ENCODE measurements at regions not wholly inside any gene's neighbourhood (a gene's known extent, or its start where the extent isn't known, plus 50 kb on each side); places are given as distances from the start of the nearest gene placed in this dataset.
"Not testable (repeated sequence)": the region's sequence is repeated elsewhere in the genome, so short reads cannot be mapped to it uniquely, and the experiment has no call there.

GRCh38 chr16:10275214-10275996 is 93.2 kb upstream of the GRIN2A start:
- DNase-seq = peak in 1 of 5 experiments; percentile 72

- no peak for DNase-seq
These were observed 95.4 kb upstream of the GRIN2A start for GRCh38 chr16:10277597-10277996.

- DNase-seq = no peak
These were observed 98.3 kb upstream of the GRIN2A start for GRCh38 chr16:10280262-10281170.

- DNase-seq = no peak
These were observed 100.1 kb upstream of the GRIN2A start for GRCh38 chr16:10282367-10282766.

- DNase-seq = not testable (repeated sequence)
These were observed 101.0 kb upstream of the GRIN2A start for GRCh38 chr16:10283246-10283645.

- DNase-seq = not testable (repeated sequence)
These were observed 95.3 kb upstream of the ATF7IP2 start for GRCh38 chr16:10290467-10291105.

GRCh38 chr16:10292197-10292596 is 93.7 kb upstream of the ATF7IP2 start:
- DNase-seq = not testable (repeated sequence)

- DNase-seq = not testable (repeated sequence)
These were observed 92.9 kb upstream of the ATF7IP2 start for GRCh38 chr16:10292976-10293375.

GRCh38 chr16:10294153-10294552 is 91.7 kb upstream of the ATF7IP2 start:
- DNase-seq = not testable (repeated sequence)

GRCh38 chr16:10296956-10297340 is 88.9 kb upstream of the ATF7IP2 start:
- no peak for DNase-seq

- DNase-seq = no peak
These were observed 88.4 kb upstream of the ATF7IP2 start for GRCh38 chr16:10297341-10298006.

- no peak for DNase-seq
These were observed 85.0 kb upstream of the ATF7IP2 start for GRCh38 chr16:10300905-10301304.

GRCh38 chr16:10301547-10301946 is 84.3 kb upstream of the ATF7IP2 start:
- DNase-seq = not testable (repeated sequence)

GRCh38 chr16:10305912-10306311 is 79.9 kb upstream of the ATF7IP2 start:
- DNase-seq = no peak

- DNase-seq = no peak
These were observed 77.3 kb upstream of the ATF7IP2 start for GRCh38 chr16:10308305-10309193.

GRCh38 chr16:10309271-10309932 is 76.5 kb upstream of the ATF7IP2 start:
- no peak for DNase-seq

- DNase-seq = no peak
These were observed 73.9 kb upstream of the ATF7IP2 start for GRCh38 chr16:10312008-10312407.

GRCh38 chr16:10312784-10313724 is 72.8 kb upstream of the ATF7IP2 start:
- no peak for DNase-seq

GRCh38 chr16:10314317-10314716 is 71.5 kb upstream of the ATF7IP2 start:
- DNase-seq = no peak

GRCh38 chr16:10314811-10315210 is 71.0 kb upstream of the ATF7IP2 start:
- peak in 2 of 5 experiments; percentile 24 to 53 for DNase-seq
